H4 (cell line): ENCODE measurements at regions not wholly inside any gene's neighbourhood (a gene's known extent, or its start where the extent isn't known, plus 50 kb on each side); places are given as distances from the start of the nearest gene placed in this dataset.
"Not testable (repeated sequence)": the region's sequence is repeated elsewhere in the genome, so short reads cannot be mapped to it uniquely, and the experiment has no call there.

Experiments used
- DNase-seq: peaks from one replicate; pipeline ENCODE4 v3.0.0-alpha.2; 2015; ENCODE audit warnings: low spot score

DNA sequence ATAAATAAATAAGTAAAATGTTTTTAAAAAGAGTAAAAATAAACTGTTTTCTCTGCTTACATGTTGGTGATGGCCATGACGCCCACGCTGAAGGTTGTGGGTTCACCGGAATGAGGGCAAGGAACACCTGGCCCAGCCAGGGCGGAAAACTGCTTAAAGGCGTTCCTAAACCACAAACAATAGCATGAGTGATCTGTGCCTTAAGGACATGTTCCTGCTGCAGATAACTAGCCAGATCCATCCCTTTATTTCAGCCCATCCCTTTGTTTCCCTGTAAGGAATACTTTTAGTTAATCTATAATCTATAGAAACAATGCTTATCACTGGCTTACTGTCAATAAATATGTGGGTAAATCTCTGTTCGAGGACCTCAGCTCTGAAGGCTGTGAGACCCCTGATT is 63.3 kb upstream of the CEP78 start:
- not testable (repeated sequence) for DNase-seq

DNA sequence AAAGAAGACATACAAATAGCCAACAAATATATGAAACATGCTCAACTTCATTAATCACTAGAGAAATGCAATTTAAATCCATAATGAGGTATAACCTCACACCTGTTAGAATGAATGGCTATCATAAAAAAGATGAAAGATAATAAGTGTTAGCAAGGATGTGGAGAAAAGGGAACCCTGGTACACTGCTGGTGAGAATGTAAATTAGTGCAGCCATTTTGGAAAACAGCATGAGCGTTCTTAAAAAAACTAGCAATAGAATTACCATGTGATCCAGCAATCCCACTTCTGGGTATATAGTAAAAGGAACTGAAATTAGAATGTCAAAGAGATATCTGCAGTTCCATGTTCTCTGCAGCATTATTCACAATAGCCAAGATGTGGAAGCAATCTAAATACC is 64.2 kb upstream of the CEP78 start:
- no peak for DNase-seq

GRCh38 chr9:78169125-78169524 is 66.8 kb upstream of the CEP78 start:
- no peak for DNase-seq

DNA sequence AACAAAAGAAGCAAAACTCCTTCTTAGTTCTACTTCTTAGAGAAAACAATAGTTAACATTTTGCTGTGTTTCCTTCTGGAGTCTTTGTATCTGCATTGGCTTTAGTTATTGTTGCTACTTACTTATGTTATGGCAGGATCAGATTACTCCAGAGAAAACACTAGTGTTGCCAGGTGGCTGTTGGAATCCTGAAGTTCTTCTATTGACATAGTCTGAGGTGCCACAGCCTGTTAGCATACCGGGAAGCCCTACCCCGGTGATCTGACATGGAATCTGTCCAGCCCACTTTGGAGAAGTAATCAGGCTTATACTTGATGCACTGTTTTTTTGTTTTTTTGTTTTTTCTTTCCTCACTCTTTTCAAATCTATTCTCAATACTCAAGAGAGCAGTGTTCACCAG is 68.5 kb upstream of the CEP78 start:
- no peak for DNase-seq

DNA sequence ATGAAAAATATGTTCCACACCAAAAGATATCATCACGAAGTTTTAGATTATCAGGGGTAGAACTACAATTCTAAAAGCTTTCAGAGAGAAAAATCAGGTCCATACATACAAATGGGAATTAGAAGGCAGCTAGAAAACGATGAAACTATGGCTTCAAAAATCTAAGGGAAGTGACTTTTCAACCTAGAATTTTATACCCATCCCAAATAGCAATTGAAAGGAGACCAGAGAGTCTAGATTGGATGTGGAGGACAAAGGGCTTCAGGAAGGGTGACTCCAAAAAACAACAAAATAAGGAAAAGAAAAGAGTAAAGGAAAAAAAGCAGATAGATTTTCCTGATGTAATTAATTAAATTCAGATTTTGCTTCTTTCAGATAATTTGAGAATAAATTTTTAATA is 72.0 kb upstream of the CEP78 start:
- DNase-seq, result no peak

DNA sequence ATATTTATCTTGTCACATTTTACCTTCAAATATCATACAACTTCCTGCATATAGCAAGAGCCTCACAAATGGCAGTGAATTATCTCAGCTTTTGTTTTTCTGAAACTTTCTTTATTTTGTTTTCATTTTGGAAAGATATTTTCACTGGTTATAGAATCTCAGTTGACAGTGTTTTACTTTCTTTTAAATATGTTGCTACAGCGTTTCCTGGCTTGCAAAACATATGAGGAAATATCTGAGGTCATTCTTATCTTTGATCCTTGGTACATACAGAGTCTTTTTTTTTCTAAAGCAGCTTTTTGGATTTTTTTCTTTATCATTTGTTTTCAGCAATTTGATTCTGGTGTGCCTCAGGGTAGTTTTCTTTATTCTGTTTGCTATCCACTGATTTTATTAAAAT is 77.6 kb upstream of the CEP78 start:
- DNase-seq, result no peak

- DNase-seq, result no peak
Observed at GRCh38 chr9:78150983-78151356, 84.9 kb upstream of the CEP78 start.

DNA sequence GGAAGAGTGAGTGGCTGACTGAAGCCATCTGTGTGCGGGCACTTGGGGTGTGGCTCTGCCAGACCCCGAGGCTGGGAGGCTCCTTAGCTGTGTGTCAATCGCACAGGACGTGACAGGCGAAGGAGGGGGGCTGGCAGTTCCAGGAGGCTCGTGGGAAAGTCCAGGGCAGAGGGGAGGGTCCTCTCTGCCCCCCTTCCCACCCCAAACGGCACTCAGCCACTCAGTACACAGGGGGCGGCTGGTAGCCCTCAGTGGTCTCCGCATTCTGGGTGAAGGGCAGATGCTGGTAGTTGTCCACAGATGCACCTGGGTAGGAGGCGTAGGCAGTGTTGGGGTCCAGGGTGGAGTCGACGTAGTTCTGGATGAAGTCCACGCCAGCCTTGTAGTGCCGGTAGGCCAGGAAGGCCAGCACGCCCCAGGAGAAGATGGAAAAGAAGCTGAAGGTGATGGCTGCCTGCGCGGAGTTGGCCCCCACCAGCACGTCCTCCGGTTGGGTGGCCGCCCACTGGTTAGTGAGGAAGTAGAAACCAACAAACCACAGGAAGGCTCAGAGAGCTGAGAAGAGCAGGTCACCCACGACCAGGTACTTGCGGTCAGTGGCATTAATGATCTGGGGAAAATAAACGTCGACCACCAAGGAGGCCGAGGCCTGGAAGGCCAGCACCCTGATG is 85.4 kb upstream of the CEP78 start:
- DNase-seq, result no peak

DNA sequence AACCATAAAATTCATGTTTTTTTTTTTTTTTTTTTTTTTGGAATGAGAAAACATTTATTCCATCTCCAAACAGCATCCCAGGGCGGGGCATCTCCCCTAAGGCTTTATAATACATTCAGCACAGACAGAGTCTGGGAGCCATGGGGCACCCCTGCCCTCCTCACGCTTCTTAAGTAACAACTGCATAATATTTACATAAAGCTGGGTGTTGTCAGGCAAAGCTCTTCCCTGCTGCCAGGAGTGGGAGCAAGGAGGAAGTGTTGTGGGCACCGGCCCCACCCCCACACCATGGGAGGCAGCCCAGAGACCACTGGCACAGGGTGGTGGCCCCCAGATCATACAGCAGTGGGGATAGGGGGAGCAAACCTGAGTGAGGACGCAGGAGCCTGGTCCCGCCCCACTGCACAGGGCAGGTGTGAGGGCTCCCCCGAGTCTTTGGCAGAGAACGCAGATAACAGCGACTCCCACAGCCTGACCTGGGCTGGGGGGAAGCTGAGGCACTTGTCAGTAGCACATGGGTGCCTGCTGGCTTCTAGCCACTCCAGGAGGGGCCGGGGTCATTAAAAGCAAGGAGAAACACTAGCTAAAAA is 86.1 kb upstream of the CEP78 start:
- DNase-seq, result no peak

DNA sequence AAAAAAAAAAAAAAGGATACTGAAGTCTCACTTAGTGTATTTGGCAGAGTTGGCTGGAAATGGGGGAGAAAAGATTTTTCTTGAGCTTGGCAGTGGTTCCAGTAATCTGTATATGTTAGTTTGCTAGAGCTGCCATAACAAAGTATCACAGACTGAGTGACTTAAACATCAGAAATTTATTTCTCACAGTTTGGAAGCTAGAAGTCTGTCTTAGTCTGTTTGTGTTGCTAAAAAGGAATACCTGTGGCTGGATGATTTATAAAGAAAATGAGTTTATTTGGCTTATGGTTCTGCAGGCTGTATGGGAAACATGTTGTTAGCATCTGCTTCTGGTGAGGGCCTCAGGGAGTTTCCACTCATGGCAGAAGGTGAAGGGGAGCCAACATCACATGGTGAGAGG is 89.6 kb upstream of the CEP78 start:
- DNase-seq, result no peak

- no peak for DNase-seq
Observed at GRCh38 chr9:78144663-78145377, 91.1 kb upstream of the CEP78 start.

- DNase-seq, result no peak
Observed at GRCh38 chr9:78144008-78144381, 91.9 kb upstream of the CEP78 start.

DNA sequence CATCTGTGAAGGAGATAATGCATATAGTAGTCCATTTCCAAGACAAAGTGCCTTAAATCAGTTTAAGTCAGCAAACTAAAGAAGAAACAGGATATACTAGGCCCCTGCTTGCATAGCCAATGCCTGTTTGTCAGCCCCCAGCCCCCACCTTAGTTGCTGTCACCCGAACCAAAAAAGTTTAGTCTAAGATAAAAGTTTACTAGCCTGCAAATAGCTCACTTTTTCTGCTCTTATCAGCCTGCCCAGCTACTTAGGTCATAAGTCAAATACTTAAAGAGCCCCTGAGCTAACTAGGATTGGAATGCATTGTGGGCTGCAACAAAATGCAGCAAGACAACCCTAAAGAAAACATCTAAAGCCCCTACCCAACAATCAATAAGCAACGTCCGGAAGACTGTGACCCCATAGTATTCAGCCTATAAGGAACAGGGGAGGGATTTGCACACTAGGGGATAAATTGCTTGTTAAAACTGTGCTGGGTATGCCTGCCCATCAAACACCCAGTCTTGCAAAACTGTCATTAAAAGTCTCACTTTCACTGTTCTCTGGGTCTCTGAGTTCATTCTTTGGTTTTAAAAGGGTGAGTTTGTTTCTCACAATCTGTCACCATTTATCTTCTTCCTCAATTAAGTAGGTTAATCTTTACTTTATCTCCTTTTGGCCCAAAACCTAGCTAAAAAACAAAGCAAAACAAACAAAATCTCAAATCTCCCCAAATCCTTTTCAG is 92.4 kb upstream of the CEP78 start:
- no peak for DNase-seq

- not testable (repeated sequence) for DNase-seq
Observed at GRCh38 chr9:78142264-78142663, 93.6 kb upstream of the CEP78 start.

GRCh38 chr9:78133751-78134150 is 102.1 kb upstream of the CEP78 start:
- no peak for DNase-seq

GRCh38 chr9:78132701-78133058 is 101.1 kb upstream of the GNAQ start:
- no peak for DNase-seq

DNA sequence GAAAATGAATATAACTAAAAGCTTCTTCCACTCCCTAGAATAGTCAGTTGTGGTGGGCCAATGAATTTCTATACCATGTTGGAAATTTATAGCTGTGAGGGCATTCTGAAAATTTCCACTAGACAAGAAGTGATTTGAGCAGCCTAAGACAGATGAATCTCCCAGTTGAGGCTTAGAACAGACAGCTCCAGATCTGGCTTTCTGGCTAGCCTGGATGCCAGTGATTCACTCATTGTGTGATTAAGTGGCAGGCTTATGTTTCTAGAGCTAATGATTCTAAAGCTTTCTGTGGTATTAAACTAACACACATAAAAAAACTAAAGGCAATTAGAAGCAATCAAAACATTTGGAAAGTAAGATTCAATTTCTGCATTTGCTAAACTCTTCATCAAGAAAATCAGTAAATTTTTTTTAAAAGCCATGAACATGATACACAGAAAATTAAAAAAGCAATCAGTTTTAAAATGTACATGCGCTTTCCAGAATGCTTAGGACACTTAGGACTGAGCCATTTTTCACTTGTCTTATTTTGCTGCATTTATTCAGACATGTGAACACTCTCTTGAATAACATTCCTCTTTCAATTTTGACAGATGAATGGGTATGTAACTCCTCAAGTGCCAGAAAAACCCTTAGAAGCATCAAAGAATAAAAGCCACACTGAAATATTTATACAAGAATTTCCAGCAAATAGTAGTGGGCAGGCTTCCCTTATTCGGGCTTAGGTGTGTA is 100.5 kb upstream of the GNAQ start:
- no peak for DNase-seq

GRCh38 chr9:78130853-78131252 is 99.2 kb upstream of the GNAQ start:
- DNase-seq, result no peak

- peak; percentile 42 for DNase-seq
Observed at GRCh38 chr9:78130004-78130403, 98.4 kb upstream of the GNAQ start.

- DNase-seq, result no peak
Observed at GRCh38 chr9:78127279-78128225, 95.9 kb upstream of the GNAQ start.

DNA sequence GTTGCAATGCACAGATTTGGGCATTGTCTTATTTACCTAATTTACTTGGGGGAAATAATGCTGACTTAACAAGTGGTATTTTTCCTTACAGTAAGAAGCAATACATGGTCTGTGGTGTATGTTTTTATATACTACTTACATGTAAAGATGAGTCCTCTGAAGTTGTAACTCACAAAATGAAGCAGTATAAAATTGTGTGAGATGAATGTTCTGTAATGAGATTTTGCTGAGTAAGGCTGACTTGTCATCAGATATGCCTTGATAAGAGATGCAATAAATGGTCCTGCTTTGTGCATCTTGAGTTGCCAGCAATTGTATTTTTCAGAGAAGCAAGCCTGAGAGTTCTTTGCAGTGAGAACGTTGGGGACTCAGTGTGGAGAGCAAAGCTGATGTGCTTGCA is 92.2 kb upstream of the GNAQ start:
- no peak for DNase-seq
